ENCODE measurements at regions not wholly inside any gene's neighbourhood (a gene's known extent, or its start where the extent isn't known, plus 50 kb on each side); places are given as distances from the start of the nearest gene placed in this dataset.
"Not testable (repeated sequence)": the region's sequence is repeated elsewhere in the genome, so short reads cannot be mapped to it uniquely, and the experiment has no call there.

DNA sequence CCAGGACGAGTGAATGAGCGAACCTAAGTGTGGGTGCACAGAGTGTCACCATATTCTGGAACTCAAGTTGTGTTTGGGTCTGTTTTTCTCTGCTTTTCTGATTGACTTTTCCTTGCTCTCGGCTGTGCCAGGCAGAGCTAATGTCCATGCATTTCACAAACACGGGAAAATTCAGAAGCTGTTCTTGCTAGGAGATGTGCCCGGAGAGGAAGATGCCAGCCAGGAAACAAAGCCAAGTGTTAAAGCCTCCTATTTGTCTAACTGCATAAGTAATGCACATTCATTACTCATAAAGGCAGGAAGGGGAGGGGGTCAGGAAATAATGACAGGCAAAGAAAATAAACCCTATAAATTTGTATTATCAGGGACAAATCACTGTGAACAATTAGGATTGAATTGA is 250.4 kb upstream of the SFSWAP start:
- TF ChIP-seq, protein P1, sequence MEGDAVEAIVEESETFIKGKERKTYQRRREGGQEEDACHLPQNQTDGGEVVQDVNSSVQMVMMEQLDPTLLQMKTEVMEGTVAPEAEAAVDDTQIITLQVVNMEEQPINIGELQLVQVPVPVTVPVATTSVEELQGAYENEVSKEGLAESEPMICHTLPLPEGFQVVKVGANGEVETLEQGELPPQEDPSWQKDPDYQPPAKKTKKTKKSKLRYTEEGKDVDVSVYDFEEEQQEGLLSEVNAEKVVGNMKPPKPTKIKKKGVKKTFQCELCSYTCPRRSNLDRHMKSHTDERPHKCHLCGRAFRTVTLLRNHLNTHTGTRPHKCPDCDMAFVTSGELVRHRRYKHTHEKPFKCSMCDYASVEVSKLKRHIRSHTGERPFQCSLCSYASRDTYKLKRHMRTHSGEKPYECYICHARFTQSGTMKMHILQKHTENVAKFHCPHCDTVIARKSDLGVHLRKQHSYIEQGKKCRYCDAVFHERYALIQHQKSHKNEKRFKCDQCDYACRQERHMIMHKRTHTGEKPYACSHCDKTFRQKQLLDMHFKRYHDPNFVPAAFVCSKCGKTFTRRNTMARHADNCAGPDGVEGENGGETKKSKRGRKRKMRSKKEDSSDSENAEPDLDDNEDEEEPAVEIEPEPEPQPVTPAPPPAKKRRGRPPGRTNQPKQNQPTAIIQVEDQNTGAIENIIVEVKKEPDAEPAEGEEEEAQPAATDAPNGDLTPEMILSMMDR (conservative IDR thresholded peaks at IDR 0.05), result no peak
- TF ChIP-seq ZFX (IDR thresholded peaks at IDR 0.05), result no peak
- H3K27ac ChIP-seq, result peak overlapping the region; percentile 97

DNA sequence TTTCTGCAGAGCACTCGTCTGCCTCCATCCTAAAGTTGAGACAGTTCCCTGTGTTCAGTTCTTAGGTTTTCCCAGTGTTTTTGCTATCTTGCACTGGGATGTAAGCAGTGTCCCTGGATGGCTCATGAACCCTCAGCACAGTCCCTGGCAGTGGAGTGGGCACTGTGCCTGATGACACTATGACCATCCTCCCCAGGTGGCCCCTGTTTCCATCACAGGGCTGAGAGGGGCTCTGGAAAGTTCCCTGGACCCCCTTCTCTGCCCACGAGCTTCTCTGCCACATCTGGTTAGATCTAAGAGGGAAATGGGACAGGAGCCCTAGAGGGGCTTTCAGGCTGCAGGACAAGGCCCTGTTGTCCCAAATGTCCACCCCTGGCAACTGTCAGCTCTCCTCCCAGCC is 249.8 kb upstream of the SFSWAP start:
- TF ChIP-seq, protein P1 (conservative IDR thresholded peaks at IDR 0.05), result no peak
- TF ChIP-seq ZFX (IDR thresholded peaks at IDR 0.05), result no peak
- H3K27ac ChIP-seq, result peak overlapping the region; percentile 97

DNA sequence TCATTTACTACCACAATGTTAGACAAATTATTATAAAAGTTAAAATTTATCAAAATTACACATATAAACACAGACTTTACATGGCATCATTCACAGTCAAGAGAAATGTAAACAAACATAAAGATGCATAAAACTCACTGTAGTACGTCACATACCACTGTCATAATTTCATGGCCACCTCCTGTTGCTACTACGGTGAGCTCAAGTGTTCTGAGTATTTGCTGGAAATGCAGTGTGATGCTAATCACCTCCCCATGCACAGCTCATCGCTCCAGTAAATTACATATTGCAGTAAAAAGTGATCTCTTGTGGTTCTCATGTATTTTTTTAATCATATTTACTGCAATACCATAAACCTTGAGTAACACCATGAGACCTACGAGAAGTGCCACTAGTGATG is 247.7 kb upstream of the SFSWAP start:
- TF ChIP-seq, protein P1 (conservative IDR thresholded peaks at IDR 0.05), result no peak
- TF ChIP-seq ZFX (IDR thresholded peaks at IDR 0.05), result no peak
- H3K27ac ChIP-seq, result no peak overlapping the region

DNA sequence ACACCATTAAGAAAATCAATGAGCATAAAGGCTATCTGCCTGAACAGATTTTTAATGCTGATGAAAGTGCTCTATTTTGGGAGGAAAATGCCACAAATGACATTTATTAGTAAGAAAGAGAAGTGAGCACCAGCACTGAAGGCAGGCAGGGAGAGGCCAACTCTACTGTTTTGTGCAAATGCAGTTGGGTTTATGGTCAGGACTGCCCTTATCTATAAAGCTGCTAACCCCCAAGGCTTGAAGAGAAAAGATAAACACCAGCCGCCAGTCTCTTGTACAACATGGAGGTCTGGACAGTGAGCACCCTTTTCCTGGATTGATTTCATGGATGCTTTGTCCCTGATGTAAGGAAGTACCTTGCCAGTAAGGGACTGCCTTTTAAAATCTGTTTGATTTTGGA is 246.8 kb upstream of the SFSWAP start:
- no peak overlapping the region for H3K27ac ChIP-seq
- TF ChIP-seq ZFX (IDR thresholded peaks at IDR 0.05), result no peak
- TF ChIP-seq, protein P1 (conservative IDR thresholded peaks at IDR 0.05), result no peak

DNA sequence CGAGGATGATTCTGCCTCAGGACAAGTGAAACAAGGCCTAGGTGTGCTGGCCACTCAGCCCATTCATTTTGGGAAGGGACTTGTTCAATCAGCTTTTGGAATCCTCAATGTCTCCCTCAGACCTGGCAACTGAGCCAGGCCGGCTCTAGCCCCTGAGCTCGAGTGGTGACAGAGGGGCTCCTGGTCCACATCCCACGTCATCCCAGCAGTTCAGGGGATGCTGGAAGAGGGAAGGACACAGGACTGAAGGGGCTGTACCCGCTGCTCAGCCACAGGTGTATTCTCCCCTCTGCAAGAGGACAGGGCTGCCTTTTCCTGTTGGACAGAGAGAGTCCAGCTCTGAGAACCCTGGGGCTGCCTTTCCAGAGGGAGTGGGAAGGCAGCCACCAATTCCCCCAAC is 244.6 kb upstream of the SFSWAP start:
- no peak for TF ChIP-seq ZFX (IDR thresholded peaks at IDR 0.05)
- TF ChIP-seq, protein P1 (conservative IDR thresholded peaks at IDR 0.05), result no peak
- H3K27ac ChIP-seq, result no peak overlapping the region

DNA sequence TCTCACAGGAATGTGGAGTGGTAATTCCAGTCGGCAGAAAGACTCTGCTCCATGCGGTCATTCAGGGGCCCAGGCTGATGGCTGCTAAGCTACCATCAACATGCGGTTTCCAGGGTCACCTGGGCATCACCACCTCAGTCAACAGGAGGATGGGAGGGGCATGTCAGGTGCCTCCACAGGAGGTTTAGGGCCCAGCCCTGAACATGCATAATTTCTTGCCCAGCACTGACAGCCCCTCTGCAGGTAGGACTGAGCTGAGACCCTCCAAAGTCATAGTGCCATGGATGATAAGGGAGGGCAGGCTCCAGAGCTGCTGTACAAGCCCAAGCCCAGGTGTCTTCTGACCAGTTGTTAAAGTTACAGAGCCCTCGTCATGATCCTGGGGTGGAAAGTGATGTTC is 244.0 kb upstream of the SFSWAP start:
- H3K27ac ChIP-seq, result no peak overlapping the region
- no peak for TF ChIP-seq ZFX (IDR thresholded peaks at IDR 0.05)
- TF ChIP-seq, protein P1 (conservative IDR thresholded peaks at IDR 0.05), result no peak

DNA sequence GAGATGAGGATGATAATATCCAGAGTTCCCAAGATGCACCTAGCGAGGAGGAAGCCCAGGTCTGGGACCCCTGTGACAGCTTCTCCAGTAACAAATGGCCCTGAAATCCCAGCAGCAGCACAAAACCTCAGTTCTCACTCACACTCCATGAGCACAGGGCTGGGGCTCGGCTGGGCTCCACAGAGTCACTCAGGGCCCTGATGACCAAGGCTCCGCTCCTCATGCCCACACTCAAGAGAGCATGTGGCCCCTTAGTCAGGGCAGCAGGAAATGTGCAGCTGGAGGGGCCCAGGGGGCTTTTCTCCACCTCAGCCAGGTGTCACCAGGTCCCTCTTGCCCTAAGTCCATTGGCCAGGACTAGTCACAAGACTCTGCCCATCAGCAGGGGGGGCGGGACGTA is 242.7 kb upstream of the SFSWAP start:
- TF ChIP-seq ZFX (IDR thresholded peaks at IDR 0.05), result no peak
- TF ChIP-seq, protein P1 (conservative IDR thresholded peaks at IDR 0.05), result no peak
- no peak overlapping the region for H3K27ac ChIP-seq

DNA sequence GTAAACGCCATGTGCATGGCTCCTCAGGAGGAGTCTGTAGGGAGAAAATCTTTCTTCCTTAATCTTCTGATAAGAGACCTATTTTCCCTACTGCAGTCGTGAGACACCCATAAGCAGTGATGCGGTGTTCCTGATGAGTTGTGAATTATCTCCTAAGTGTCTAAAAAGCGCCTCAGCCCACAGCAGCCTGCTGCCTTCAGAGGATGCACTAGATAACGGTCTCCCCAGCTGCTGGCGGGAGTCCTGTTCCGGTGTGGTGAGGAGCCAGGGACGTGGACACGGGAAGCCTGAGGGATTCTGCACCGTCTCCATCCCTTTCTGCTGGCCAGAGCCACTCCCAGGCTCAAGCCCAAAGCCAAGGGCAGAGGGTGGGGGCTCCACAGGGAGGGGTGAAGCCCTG is 240.9 kb upstream of the SFSWAP start:
- not testable (repeated sequence) for H3K27ac ChIP-seq
